ENCODE measurements at regions not wholly inside any gene's neighbourhood (a gene's known extent, or its start where the extent isn't known, plus 50 kb on each side); places are given as distances from the start of the nearest gene placed in this dataset.

DNA sequence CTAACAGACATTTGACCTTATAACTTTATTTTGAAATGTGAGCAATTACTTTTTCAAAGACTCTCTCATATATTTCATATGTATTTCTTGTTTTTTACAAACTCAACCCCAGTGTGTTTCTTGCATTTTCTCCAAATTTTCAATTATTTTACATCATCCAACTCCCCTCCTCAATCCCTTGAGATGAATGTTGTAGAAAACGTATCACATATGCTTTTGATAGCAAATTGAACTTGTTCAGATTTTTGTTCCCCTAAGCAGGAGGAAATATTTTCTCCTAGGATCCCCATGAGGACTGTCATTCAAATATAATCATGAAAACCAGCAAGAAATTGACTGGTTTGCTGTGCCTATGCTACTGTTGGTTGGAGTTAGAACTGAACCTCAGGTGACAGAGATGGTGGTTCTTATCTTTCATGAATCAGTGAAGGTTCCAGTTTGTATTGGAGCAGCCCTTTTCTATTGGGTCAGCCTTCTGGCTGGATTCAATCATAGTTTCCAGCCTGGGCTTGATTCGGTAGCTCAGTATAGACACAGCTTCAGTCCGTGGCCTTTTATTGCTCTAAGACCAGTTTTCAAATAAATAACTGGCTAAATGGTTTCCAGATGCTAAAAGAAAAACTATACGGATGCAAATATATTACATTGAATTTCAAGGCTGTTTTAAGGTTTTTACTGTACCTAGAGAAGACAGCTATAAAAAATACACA lies 591.0 kb downstream of the EPHA4 start:
- no peak for DNase-seq (ENCODE audit: low spot score)

DNA sequence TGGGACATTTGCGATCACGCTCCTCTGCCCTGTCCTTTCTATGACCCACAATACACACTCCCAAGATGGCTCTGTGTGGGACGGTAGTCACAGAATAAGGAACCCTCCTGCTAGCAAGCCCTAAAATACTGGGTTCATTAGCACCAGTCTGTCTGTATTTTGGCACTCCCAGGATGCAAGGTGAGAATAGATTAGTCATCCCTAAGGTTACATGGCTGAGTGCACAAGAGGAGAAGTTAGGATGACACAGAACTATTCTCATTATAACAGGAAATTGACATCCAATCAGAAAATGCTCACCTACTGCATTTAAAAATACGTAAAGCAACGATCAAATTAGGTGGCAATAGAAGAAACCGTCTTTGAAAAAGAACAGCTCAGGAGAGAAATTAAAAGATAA lies 590.2 kb downstream of the EPHA4 start:
- no peak for DNase-seq (ENCODE audit: low spot score)

DNA sequence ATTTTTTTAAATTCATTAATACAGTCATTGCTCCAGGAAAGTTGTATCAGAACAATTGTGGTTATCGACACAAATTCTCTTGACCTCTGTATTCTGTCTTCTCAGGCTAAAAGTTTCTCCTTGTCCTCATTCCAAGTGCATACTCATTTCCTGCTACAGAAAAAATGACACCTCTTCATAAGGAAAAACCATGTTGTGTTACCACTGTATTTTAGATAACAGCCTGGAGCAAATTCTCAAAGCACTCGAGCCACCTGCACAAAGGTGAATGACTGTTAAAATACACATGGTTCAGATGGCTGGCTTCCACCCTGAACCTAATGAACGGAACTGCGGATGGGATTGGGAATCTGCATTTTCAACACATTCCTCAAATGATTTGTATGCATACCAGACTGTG lies 586.5 kb downstream of the EPHA4 start:
- no peak for DNase-seq (ENCODE audit: low spot score)

DNA sequence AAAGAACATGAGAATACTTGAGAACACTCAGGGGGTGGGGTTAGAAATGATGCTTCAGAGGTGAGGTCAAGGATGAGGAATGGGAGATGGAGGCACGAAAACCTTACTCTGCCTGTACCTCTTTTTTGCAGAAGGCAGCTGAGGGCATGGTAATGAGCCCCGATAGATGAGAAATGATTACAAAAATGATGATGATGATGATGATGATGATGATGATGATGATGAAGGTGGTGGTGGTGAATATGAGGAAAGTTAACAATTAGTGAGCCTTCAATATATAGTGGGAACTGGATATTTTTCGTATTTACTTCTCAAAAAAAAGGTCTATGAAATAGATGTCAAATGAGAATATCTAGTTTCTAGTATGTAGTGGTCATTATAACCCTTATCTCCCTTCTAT lies 584.3 kb downstream of the EPHA4 start:
- DNase-seq (ENCODE audit: low spot score), result no peak

DNA sequence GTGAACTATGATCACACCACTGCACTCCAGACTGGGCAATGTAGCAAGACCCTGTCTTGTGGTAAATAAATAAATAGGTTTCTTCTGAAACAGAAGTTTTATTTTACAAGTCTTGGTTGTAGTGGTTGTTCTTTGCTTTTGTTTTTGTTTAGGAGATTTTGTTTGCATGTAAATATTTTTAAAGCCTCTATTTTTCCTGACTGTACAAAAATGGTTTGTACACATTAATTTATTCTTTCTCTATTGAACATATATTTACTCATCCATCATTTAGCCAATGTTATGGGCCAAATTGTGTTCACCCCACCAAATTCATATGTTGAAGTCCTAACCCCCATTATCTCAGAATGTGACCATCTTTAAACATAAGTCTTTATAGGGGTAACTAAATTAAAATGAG lies 580.1 kb downstream of the EPHA4 start:
- DNase-seq (ENCODE audit: low spot score), result no peak

DNA sequence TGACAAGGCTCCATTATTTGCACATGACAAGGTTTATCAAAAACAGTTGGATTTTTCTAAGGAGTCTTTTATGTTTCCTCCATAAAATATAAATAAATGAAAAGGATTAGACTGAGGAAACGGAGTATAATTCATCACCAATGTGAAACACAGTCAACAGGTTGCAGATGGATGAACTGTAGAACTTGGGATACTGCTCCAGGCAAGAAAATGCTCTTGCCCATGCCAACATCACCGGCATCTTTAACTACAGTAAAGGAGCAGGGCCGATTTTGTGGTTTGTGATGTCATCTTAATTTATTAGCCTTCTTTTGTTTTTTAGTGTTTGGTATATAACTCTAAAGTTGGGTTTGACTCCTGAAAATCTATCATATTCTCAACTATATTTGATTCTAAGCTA lies 577.3 kb downstream of the EPHA4 start:
- DNase-seq (ENCODE audit: low spot score), result no peak

DNA sequence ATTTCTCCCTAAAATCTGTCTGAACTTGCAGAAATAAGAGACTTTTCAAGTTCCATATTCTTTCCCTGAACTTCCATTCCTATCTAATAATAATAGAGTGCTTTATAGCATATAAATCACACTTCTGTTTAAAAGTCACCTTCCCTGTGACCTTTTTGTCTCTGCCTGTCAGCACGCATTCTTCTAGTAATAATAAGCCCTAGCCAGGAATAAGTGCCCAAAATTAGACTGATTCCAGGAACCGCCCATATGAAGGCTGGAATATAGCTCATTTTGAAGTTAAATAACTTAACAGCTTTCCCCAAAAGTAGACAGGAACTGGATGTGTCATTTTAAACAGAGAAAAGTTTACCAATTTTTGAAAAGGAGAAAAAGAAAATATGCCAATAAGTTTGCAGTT lies 576.5 kb downstream of the EPHA4 start:
- DNase-seq (ENCODE audit: low spot score), result no peak

DNA sequence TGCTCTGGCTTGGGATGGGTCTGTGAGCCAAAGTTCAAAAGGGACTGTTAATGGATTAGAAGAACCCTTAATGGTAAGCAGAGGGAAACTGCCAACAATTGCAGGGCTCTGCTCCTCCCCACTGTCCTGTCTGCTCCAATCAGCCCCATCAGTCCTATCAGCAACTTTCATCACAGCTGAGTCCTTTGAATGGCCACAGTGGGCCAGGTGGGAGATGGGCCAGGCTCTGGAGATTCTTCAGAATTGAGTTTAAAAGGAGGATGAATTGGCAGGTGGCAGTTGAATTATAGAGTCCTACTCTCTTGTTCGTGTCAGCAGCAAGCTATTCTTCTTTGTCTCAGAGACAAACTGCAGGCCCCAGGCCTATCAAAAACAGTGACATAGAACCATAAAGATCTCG lies 573.9 kb downstream of the EPHA4 start:
- no peak for DNase-seq (ENCODE audit: low spot score)

DNA sequence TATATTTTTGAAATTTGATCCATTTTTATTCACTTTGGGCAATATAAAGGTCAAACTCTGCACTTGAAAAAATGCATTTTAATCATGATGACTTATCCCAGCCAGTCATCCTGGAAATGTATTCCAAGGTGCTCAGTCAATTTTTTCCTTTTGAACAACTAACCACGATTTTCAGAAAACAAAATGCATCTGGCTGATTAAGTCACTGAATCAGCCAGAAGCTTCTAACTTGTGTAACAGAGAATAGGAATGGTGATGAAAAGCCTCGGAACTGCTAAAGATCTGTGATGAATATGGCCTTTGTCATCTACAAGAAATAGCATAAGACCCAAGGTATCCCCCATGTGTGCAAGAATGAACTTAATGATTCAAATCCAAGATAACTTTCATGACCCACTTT lies 572.7 kb downstream of the EPHA4 start:
- no peak for DNase-seq (ENCODE audit: low spot score)

DNA sequence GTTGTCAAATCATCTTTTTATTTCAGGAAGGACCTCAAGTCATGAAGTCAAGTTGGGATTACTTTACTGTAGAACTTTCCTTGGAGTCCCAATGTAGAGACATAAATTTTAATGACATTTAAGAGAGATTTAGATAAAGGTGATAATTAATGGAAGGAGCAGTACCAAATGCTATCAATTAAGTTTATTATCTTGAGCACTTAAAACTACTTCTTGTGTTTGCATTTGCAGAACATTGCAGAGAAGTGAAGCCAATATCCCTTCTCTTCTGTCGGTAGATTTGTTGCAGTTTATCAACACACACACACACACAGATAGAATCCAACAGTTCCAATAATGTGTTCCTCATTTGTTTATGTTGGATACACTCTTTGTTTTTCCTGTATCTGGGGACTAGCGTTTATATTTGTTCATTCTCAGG lies 570.7 kb downstream of the EPHA4 start:
- DNase-seq (ENCODE audit: low spot score), result no peak

DNA sequence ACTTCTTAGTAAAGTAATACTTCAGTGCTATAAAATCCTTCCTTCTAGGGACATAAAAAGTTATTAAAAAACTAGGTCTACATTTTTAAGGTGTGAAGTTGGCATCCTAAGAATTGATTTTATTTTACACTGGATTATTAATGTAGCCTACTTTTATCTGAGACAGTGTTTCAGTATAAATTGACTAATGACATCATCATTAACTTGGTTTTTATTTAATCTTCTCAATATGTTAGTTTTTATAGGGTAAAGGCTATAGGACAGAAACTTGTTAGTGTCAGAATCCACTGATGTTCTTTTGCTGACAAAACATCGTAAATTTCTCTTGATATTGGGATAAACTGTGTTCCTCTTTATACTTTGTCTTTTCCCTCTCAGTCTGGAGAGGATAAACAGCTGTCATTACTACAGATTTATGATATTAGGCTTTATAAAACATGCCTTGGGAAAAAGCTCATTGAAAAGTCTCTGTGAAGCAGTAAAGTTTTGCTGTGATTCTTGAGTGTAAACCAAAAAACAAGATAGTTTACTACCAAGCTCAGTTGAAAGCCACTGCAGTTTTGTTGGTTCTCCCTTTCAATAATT lies 569.9 kb downstream of the EPHA4 start:
- no peak for DNase-seq (ENCODE audit: low spot score)

DNA sequence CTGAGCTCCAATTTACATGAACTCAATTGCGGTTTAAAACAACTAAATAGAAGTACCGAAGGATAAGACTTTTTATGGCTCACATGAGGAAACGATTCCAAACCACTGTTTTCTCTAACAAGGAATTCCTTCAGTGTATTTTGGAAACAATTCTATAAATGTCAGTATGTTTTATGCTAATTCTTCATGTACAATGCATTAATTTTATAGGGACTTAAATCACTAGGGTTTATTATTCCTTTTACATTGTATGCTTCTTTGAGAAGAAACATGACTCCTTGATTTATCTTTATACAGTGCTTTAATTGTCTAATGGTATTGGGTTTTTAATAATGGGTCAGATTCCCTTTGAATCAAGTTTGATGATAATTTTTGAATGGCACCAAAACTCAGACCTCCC lies 566.8 kb downstream of the EPHA4 start:
- no peak for DNase-seq (ENCODE audit: low spot score)

DNA sequence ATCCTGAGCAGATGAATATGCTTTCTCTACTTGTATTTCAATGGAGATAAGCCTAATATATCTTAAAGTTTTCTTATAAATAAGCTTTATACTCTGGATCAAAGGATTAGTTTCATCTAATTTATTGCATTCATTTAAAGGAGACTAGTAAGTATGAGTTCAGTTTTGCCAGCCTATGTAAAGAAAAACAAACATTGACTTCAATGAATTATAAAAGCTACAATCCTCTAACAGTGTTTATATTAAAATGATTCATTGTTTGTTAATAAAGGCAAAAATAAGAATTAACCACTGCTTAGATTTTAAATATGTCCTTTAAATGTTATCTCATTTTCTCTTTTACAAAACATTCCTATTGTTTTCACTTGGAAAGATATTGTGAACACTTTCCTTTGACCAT lies 566.0 kb downstream of the EPHA4 start:
- DNase-seq (ENCODE audit: low spot score), result no peak

DNA sequence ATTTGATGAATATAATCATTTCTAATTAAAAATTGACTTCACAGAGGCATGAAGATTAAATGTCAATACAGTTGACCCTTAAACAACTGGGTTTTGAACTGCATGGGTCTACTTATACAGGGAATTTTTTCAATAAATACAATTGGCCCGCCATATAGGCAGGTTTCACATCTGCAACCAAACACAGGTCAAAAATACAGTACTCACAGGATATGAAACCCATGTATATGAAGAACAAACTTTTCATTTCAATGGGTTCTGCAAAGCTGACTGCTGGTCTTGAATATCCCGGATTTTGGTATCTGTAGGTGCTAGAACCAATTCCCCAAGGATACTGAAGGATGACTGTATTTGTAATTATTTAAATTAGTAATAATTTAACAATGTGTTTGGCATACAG lies 555.6 kb downstream of the EPHA4 start:
- no peak for DNase-seq (ENCODE audit: low spot score)

DNA sequence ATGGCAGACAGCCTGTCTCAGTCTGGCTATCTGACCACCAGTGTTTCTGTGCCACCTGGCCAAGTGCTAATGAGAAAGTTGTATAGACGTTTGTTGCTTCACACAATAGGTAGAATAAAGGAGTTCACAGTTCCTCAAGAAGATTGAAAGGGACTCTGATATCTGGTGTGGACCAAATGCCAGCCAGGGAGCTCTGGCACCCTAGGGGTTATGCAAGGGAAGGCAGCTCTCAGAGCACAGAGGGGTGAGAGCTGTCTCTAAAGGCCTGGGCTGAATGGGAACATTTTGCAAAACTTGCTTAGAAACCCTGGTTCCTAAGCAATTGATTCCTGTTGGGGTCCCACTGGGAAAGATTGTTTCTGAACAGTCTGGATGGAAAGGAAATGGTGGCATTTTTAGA lies 553.8 kb downstream of the EPHA4 start:
- DNase-seq (ENCODE audit: low spot score), result no peak

DNA sequence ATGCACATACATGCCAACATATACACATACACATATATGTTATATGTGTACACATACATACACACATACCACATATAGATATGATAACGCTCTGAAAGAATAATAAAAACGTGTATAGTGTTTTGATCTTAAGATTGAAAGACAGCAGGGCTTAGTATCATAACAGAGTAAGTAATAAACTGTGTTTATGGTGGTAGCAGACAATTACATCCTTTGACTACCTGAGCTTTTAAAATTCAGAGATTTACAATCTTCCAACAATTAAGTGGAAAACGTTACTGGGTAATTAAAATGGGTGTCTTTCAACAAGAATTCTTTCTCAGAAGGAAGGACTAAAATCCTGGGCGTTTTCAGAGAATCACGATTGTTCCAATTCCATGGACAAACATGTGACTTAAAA lies 552.4 kb downstream of the EPHA4 start:
- DNase-seq (ENCODE audit: low spot score), result no peak

DNA sequence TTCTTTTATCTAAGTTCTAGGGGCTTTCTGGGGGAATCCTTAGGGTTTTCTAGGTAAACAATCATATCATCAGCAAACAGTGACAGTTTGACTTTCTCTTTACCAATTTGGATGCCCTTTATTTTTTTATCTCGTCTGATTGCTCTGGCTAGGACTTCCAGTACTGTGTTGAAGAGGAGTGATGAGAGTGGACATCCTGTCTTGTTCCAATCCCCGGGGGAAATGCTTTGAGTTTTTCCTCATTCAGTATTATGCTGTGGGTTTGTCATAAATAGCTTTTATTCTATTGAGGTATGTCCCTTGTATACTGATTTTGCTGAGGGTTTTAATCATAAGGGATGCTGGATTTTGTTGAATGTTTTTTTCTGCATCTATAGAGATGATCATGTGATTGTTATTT lies 549.5 kb downstream of the EPHA4 start:
- DNase-seq (ENCODE audit: low spot score), result no peak

DNA sequence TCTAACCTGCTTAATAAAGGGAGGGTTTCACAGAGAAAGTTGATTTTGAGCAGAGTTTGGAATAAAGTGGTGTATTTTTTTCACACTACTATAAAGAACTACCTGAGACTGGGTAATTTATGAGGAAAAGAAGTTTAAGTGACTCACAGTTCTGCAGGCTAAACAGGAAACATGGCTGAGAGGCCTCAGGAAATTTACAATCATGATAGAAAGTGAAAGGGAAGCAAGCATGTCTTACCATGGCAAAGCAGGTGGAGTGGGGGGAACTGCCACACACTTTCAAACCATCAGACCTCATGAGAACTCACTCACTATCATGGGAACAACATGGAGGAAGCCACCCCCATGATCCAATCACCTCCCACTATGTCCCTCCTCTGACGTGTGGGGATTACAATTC lies 546.7 kb downstream of the EPHA4 start:
- DNase-seq (ENCODE audit: low spot score), result no peak

DNA sequence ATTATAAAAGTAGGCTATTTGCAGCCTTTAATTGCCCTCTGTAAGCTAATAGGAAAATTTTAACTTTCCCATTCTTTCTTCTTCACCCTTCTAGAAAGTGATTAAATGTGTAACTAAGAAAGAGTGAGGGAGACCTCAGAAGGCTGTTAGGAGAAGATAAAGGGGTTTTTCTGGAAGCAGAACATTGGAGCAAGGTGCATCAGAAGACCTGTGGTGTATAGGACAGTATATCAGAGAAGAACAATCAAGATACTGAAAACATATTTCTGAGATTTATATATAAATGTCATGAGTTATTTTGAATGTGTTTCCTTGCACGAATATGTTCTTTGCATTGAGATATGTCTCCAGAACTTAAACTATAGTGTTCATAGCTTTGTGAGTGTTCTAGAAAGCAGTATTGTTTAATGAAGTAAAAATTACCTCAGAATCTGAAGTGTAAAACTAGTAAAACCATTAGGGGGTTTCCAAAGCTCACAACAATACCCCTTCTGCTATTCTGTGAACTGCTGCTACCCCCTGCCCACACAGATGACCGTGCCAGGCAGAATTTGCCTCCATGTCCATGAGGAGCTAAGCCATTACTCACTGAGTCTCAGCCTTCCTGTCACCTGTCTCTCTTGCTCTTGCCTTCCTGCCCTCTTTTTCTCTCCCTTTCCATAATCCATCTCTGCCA lies 537.9 kb downstream of the EPHA4 start:
- DNase-seq (ENCODE audit: low spot score), result no peak

DNA sequence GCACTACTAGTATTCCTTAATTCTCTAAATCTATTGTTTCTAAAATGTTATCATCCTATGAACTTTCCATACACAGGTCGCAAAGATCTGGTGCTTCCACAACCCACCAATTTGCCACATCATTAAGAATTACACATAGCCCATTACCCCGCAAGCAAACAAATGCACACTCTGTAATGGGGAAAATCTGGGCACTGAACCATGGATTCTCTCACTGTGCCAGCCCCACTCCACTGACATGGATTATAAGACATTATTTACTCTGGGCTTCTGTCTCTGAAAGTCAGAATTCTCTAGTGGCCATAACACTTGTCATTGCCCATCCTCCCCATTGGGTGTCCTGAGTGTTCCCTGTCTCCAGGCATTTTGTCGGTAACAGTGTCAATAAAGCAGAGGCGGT lies 537.1 kb downstream of the EPHA4 start:
- no peak for DNase-seq (ENCODE audit: low spot score)

DNA sequence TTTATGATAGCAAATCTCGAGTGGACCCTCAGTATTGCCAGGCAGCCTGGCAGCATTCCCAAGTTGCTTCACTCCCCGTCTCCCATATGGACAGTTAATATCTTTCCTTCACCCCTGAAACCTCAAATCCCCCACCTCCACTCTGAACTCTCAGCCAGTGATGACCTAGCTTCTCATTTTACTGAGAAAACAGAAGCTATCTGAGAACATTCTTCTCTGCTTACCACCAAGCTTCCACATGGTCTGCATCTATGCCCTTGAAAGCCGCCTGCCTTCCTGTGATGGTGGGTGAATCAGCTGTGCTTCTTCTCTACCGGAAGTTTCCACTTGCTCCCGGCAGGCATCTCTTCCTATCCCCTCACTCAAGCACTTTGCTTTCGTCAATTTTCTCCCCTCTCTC lies 529.2 kb downstream of the EPHA4 start:
- no peak for DNase-seq (ENCODE audit: low spot score)

DNA sequence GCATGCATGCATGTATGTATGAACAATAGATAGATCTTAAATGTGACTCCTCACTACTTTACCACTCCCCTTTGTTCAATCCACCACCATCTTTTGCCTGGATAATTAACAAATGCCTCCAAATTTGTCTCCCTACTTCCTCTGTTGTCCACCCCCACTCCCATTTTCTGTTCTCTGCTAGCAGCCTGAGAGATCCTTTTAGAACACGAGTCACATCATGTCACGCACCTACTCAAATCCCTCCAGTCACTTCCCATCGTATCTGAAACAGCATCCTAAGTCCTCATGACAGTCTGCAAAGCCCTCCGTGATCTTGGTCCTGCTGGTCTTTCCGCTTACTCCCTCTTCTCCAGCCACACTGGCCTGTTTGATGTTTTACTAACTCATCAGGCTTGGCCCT lies 527.3 kb downstream of the EPHA4 start:
- no peak for DNase-seq (ENCODE audit: low spot score)

DNA sequence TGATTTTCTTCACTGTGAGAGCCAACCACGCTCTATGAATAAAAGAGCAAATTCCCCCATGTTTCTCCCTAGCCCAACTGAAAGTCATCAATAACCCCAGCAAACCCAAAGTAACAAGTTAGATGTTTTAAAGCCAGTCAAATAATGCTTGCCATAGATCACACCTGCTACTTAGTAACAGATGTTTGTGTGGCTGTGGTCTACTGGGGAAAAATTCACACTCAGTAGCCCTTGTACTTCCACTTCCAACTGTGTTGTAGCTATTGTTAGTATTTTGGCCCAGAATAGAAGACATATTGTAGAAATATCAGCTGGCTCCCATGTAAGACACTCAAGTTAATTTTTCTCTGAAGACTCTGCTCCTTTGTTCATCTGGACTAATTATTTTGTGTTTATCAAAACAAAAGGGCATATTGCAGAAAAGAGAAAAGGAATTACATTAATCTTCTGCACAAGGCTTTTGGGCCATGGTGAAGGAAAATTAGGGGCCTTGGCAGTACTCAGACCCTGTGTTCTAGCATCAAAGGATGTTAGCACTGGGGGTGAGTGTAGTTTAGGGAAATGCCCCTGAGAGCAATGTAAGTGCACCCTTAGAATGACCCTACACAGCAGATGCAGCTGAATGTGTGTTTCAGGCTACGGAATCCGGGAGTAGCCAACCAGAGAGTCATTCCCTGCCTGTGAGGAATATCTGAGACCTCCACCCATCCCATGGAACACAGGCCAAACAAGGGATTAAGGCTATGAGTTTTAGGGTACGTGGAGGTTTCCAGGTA lies 521.9 kb downstream of the EPHA4 start:
- no peak for DNase-seq (ENCODE audit: low spot score)

Data from AG08396 (cell line).